Common myeloid progenitor, CD34-positive (primary cell): ENCODE measurements at regions not wholly inside any gene's neighbourhood (a gene's known extent, or its start where the extent isn't known, plus 50 kb on each side); places are given as distances from the start of the nearest gene placed in this dataset.

ENCODE experiments used
- CTCF ChIA-PET: fragments of 350-600 bp; sonication (Branson Sonifier 250); formaldehyde crosslinking; loops from one replicate; lab custom pipeline; 2021; ENCODE audit warnings: antibody characterized with exemption; lab: Charles Lee
- POLR2A ChIA-PET: fragments of 350-600 bp; sonication (Branson Sonifier 250); formaldehyde crosslinking; loops from one replicate; lab custom pipeline; 2021; ENCODE audit warnings: antibody characterized with exemption; lab: Charles Lee
- DNase-seq, 3 donors: peaks; one replicate each; pipeline versions ENCODE4 v3.0.0 to v3.0.0-alpha.2; 2013
- H3K27ac ChIP-seq, 2 experiments: 1 replicate in 1 of 2; 2 replicates in 1 of 2; pipeline ENCODE4 v1.7.0; 2013; ENCODE audit warnings: inconsistent platforms in 2 of 2, low read length in 2 of 2, mild to moderate bottlenecking in 2 of 2, low read depth in 1 of 2, moderate library complexity in 1 of 2; ENCODE audit not compliant: severe bottlenecking in 2 of 2, insufficient read depth in 1 of 2, poor library complexity in 1 of 2
- H3K27me3 ChIP-seq, 5 experiments: replicated peaks in 2 of 5; 1 replicate in 3 of 5; 2 replicates in 2 of 5; pipeline versions ENCODE4 v1.6.1 to v1.7.0; 2013; ENCODE audit warnings: low read length in 4 of 5, mild to moderate bottlenecking in 2 of 5, moderate library complexity in 2 of 5, inconsistent platforms in 1 of 5; ENCODE audit not compliant: insufficient read depth in 5 of 5, control insufficient read depth in 4 of 5
- H3K36me3 ChIP-seq, 4 experiments: 1 replicate in 2 of 4; 2 replicates in 2 of 4; pipeline versions ENCODE4 v1.6.1 to v1.7.0; 2013; ENCODE audit warnings: low read length in 3 of 4, control low read depth in 1 of 4, mild to moderate bottlenecking in 1 of 4; ENCODE audit not compliant: control insufficient read depth in 4 of 4, insufficient read depth in 4 of 4
- H3K4me1 ChIP-seq, 4 experiments: 1 replicate in 3 of 4; 2 replicates in 1 of 4; pipeline versions ENCODE4 v1.6.1 to v1.7.1; 2013; ENCODE audit warnings: low read length in 3 of 4, mild to moderate bottlenecking in 3 of 4, control low read depth in 1 of 4, inconsistent platforms in 1 of 4, moderate library complexity in 1 of 4; ENCODE audit not compliant: control insufficient read depth in 4 of 4, insufficient read depth in 4 of 4; ENCODE audit errors: control extremely low read depth in 1 of 4
- H3K4me3 ChIP-seq, 7 experiments: 1 replicate in 4 of 7; 2 replicates in 3 of 7; pipeline versions ENCODE4 v1.5.1 to v1.7.0; 2013; ENCODE audit warnings: mild to moderate bottlenecking in 7 of 7, low read length in 6 of 7, moderate library complexity in 6 of 7, inconsistent platforms in 2 of 7, low read depth in 2 of 7, control low read depth in 1 of 7; ENCODE audit not compliant: insufficient read depth in 4 of 7, control insufficient read depth in 1 of 7; ENCODE audit errors: extremely low read depth in 1 of 7
- H3K9me3 ChIP-seq, 5 experiments: 1 replicate in 4 of 5; 2 replicates in 1 of 5; pipeline versions ENCODE4 v1.6.1 to v1.7.1; 2013; ENCODE audit warnings: low read length in 4 of 5, mild to moderate bottlenecking in 2 of 5, inconsistent platforms in 1 of 5, low read depth in 1 of 5, moderate library complexity in 1 of 5; ENCODE audit not compliant: control insufficient read depth in 4 of 5, insufficient read depth in 2 of 5; ENCODE audit errors: control extremely low read depth in 1 of 5
- WGBS: methylation state at CpG from one replicate; pipeline ENCODE4 v1.1.5; 2013; ENCODE audit not compliant: insufficient coverage; 5-methylcytosine and 5-hydroxymethylcytosine counted together

GRCh38 chr6:84425971-84426705 lies 198.7 kb upstream of the CEP162 start:
- H3K4me3 ChIP-seq = no peak overlapping the region

DNA sequence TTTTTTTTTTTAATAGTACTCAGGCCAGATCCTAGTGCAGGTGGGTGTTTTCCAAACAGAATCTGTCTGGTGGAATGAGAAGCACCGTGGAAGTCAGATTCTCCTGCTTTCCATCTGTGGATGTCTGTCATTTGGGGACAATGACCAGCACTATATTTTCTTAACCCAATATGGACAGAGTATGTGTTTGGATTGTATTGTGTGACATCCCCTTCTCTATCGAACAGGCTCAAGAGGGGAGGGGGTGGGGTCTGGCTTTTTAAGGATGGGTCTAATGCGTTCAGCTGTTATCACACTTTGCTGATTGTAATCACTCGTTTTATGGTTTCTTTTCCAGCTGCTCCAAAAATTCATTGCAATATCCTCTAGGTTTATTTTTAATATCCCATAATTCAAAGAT lies 197.5 kb upstream of the CEP162 start:
- Histone ChIP-seq H3K36me3 (no peaks in the 10 kb centered on the region), H3K9me3 (no peaks in the 10 kb centered on the region), H3K4me3 (no peak overlapping the region), H3K27me3 (peaks cover 16 to 62% (median 21%) of the 10 kb centered on the region in 5 experiments), H3K27ac (no peak overlapping the region), H3K4me1 (no peaks in the 10 kb centered on the region)
- POLR2A ChIA-PET = no interaction called here
- CTCF ChIA-PET = interaction anchor here (0.7 kb wide), 1 partner anchor 10 kb away, joined by 3 read pairs; no protein-coding TSS in a partner anchor
- DNase-seq = no peak
- 60% methylated on average over 1 of the region's 4 CpGs for WGBS

More at GRCh38 chr6:84425971-84426705, 198.7 kb upstream of the CEP162 start:
- POLR2A ChIA-PET = no interaction called here
- CTCF ChIA-PET = no interaction called here
- Histone ChIP-seq H3K27me3 (peaks cover 14 to 62% (median 20%) of the 10 kb centered on the region in 5 experiments), H3K9me3 (no peaks in the 10 kb centered on the region), H3K4me1 (no peaks in the 10 kb centered on the region), H3K27ac (no peak overlapping the region), H3K36me3 (no peaks in the 10 kb centered on the region)
- 45% methylated on average over 2 of the region's 5 CpGs for WGBS
- no peak for DNase-seq

- Histone ChIP-seq H3K4me3 (no peak overlapping the region), H3K4me1 (no peaks in the 10 kb centered on the region), H3K27ac (no peak overlapping the region), H3K27me3 (peaks cover 11 to 61% (median 27%) of the 10 kb centered on the region in 5 experiments), H3K36me3 (no peaks in the 10 kb centered on the region), H3K9me3 (no peaks in the 10 kb centered on the region)
- CTCF ChIA-PET = interaction anchor here (0.5 to 1.3 kb wide), 3 partner anchors 18 to 352 kb away, joined by 3 to 5 read pairs (median 3); no protein-coding TSS in a partner anchor
- peak; percentile 26 to 47 (median 47) for DNase-seq
- POLR2A ChIA-PET = no interaction called here
- 19% methylated on average over 6 of the region's 13 CpGs for WGBS
Measured at GRCh38 chr6:84422380-84422968, 195.0 kb upstream of the CEP162 start.

GRCh38 chr6:84421031-84421430 lies 193.6 kb upstream of the CEP162 start:
- WGBS = 40% methylated on average over 1 of the region's 5 CpGs
- ChIA-PET CTCF (interaction anchor here (0.9 kb wide), 1 partner anchor 13 kb away, joined by 3 read pairs; no protein-coding TSS in a partner anchor), POLR2A (no interaction called here)
- no peaks in the 10 kb centered on the region for H3K4me1 ChIP-seq
- H3K27ac ChIP-seq = no peak overlapping the region
- DNase-seq = no peak
- H3K36me3 ChIP-seq = no peaks in the 10 kb centered on the region
- peaks cover 5 to 51% (median 24%) of the 10 kb centered on the region in 5 experiments for H3K27me3 ChIP-seq
- no peak overlapping the region for H3K4me3 ChIP-seq
- no peaks in the 10 kb centered on the region for H3K9me3 ChIP-seq

DNA sequence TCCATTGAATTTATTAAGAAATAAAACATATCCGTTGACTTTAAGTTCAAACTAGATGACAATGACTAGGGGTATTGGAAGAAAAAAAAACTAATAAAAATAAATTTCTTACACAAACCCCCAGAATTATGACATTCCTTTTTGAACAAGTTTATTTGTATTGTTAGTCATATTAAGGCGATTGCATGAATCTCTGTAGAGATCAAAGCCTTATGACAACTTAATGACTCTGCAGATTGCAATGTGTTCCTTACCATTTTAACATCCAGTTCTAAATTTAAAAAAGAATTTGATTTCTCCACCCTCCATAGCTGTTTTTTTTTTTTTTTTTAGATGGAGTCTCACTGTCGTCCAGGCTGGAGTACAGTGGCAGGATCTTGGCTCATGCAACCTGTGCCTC lies 189.8 kb upstream of the CEP162 start:
- Histone ChIP-seq H3K4me3 (no peak overlapping the region), H3K36me3 (no peaks in the 10 kb centered on the region), H3K27me3 (peaks cover 10 to 42% (median 16%) of the 10 kb centered on the region in 5 experiments), H3K9me3 (no peaks in the 10 kb centered on the region), H3K27ac (no peak overlapping the region), H3K4me1 (no peaks in the 10 kb centered on the region)
- ChIA-PET POLR2A (no interaction called here), CTCF (interaction anchor here (1.0 kb wide), 1 partner anchor 152 kb away, joined by 3 read pairs; no protein-coding TSS in a partner anchor)
- no peak for DNase-seq
- no CpG with 5 or more reads among the region's 3 CpGs for WGBS

GRCh38 chr6:84416043-84416657 lies 188.7 kb upstream of the CEP162 start:
- no peaks in the 10 kb centered on the region for H3K9me3 ChIP-seq
- H3K27ac ChIP-seq = no peak overlapping the region
- DNase-seq = no peak
- no peak overlapping the region for H3K4me3 ChIP-seq
- ChIA-PET POLR2A (no interaction called here), CTCF (no interaction called here)
- whole genome bisulfite sequencing = no CpG with 5 or more reads among the region's 2 CpGs
- peaks cover 7 to 33% (median 10%) of the 10 kb centered on the region in 5 experiments for H3K27me3 ChIP-seq
- no peaks in the 10 kb centered on the region for H3K4me1 ChIP-seq
- H3K36me3 ChIP-seq = no peaks in the 10 kb centered on the region

DNA sequence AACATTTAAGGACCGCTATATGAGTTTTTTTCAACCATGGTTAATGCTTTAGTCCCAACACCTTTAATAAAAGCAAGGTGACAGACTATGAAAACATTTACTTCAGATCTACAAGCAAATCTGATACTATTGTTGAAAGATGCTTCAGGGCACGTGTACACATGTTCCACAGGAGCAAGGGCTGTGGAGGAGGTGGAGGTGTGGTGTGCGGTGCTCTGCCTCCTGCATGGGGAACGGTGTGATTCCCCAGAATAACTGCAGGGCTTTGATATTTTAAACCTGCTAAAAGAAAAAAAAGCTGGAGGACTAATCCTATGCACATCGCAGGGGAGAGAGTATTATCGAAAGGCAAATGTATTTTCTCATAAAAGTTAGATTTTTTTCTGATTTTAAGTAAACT lies 188.1 kb upstream of the CEP162 start:
- Histone ChIP-seq H3K27me3 (peaks cover 3 to 34% (median 12%) of the 10 kb centered on the region in 5 experiments), H3K4me1 (no peaks in the 10 kb centered on the region), H3K4me3 (no peak overlapping the region), H3K36me3 (no peaks in the 10 kb centered on the region), H3K9me3 (no peaks in the 10 kb centered on the region), H3K27ac (no peak overlapping the region)
- ChIA-PET CTCF (no interaction called here), POLR2A (no interaction called here)
- DNase-seq = no peak
- 65% methylated on average over 5 of the region's 6 CpGs for WGBS
